ENCODE measurements at regions not wholly inside any gene's neighbourhood (a gene's known extent, or its start where the extent isn't known, plus 50 kb on each side); places are given as distances from the start of the nearest gene placed in this dataset.

- no peaks in the 10 kb centered on the region for H3K4me1 ChIP-seq (ENCODE audit: control insufficient read depth, extremely low read depth, insufficient read depth, low read length)
These were observed 566.3 kb downstream of the MAT2B start for GRCh38 chr5:164071671-164072070.

More at GRCh38 chr5:164071671-164072070, 566.3 kb downstream of the MAT2B start:
- ChIA-PET CTCF (no interaction called here), POLR2A (no interaction called here)
- H3K4me3 ChIP-seq (replicated peaks in 1 of 3; ENCODE audit: insufficient read depth in 1 of 3, low read depth in 1 of 3, low read length in 3 of 3), result no peak overlapping the region
- H3K9me1 ChIP-seq (replicated peaks; ENCODE audit: control insufficient read depth, extremely low read depth, insufficient read depth, low read length), result no peaks in the 10 kb centered on the region
- no peaks in the 10 kb centered on the region for H3K9me3 ChIP-seq (replicated peaks; ENCODE audit: control insufficient read depth, insufficient read depth, low read length)
- FAIRE-seq (no peak), DNase-seq (ENCODE audit: low read depth, low spot score) (no peak)
- dilution Hi-C loops (cut with MboI; ENCODE audit: extremely low pct_ligation_motif_present, low sequenced_read_pairs), result no loop called here
- no peaks in the 10 kb centered on the region for H4K20me1 ChIP-seq (replicated peaks; ENCODE audit: control insufficient read depth, extremely low read depth, insufficient read depth, low read length)
- no peak overlapping the region for H2AFZ ChIP-seq (ENCODE audit: low read depth, low read length)
- H3K79me2 ChIP-seq (ENCODE audit: control insufficient read depth, insufficient read depth, low read length), result no peaks in the 10 kb centered on the region
- TF ChIP-seq MAX (IDR thresholded peaks at IDR 0.05; ENCODE audit: insufficient read depth, insufficient read length) (no peak), JUN (IDR thresholded peaks at IDR 0.05; ENCODE audit: borderline replicate concordance, insufficient read depth, insufficient read length, low read depth) (no peak), MYC (IDR thresholded peaks at IDR 0.05; ENCODE audit: low read depth, low read length) (no peak), CTCF (IDR thresholded peaks at IDR 0.05; ENCODE audit: extremely low read depth in 1 of 2, insufficient read depth in 1 of 2, low read depth in 1 of 2, low read length in 2 of 2) (no peak), POLR2AphosphoS5 (IDR thresholded peaks at IDR 0.05; ENCODE audit: insufficient read depth, low read depth, low read length) (no peak), FOS (IDR thresholded peaks at IDR 0.05; ENCODE audit: borderline replicate concordance, insufficient read depth, low read length) (no peak), EZH2 (IDR thresholded peaks at IDR 0.05; ENCODE audit: borderline replicate concordance, low read depth, low read length, severe bottlenecking) (no peak), GATA2 (IDR thresholded peaks at IDR 0.05; ENCODE audit: insufficient read depth, insufficient read length, low read depth, low read length) (no peak), POLR2A (IDR thresholded peaks at IDR 0.05; ENCODE audit: low read depth, low read length) (no peak)
- H3K36me3 ChIP-seq (ENCODE audit: control insufficient read depth in 2 of 2, extremely low read depth in 1 of 2, insufficient read depth in 2 of 2, low read length in 2 of 2), result no peaks in the 10 kb centered on the region
- H3K9ac ChIP-seq (replicated peaks; ENCODE audit: extremely low read depth, insufficient read depth, low read length), result no peak overlapping the region
- no peak overlapping the region for H3K27ac ChIP-seq (ENCODE audit: insufficient read depth, low read depth, low read length)
- no peak overlapping the region for H3K4me2 ChIP-seq (ENCODE audit: insufficient read depth, low read length)
- H3K27me3 ChIP-seq (ENCODE audit: control insufficient read depth in 2 of 2, insufficient read depth in 2 of 2, low read length in 2 of 2), result no peaks in the 10 kb centered on the region
- BruUV-seq (replicated peaks), result no TSS peak
- intact Hi-C loops (cut with micrococcal nuclease), result no loop called here

Data from endothelial cell of umbilical vein (primary cell).